Trophoblast cell (in vitro differentiated cells and primary cell): ENCODE measurements at regions not wholly inside any gene's neighbourhood (a gene's known extent, or its start where the extent isn't known, plus 50 kb on each side); places are given as distances from the start of the nearest gene placed in this dataset.
A peak's percentile ranks its signal among the peaks of the same experiment; 100 is the strongest.
"Not testable (repeated sequence)": the region's sequence is repeated elsewhere in the genome, so short reads cannot be mapped to it uniquely, and the experiment has no call there.

Experiments
- DNase-seq, 2 donors: peaks; one replicate each; pipeline ENCODE4 v3.0.0-alpha.2; 2016
- H2AFZ ChIP-seq: 2 replicates; pipeline ENCODE4 v1.6.1; 2013; ENCODE audit warnings: low read length, moderate library complexity, mild to moderate bottlenecking; ENCODE audit not compliant: insufficient read depth, poor library complexity
- H2AK5ac ChIP-seq: 2 replicates; pipeline ENCODE4 v1.6.1; 2013; ENCODE audit warnings: mild to moderate bottlenecking, low read length
- H2BK120ac ChIP-seq: 2 replicates; pipeline ENCODE4 v1.6.1; 2013; ENCODE audit warnings: low read length, mild to moderate bottlenecking, moderate library complexity; ENCODE audit not compliant: insufficient read depth, poor library complexity
- H2BK12ac ChIP-seq: 2 replicates; pipeline ENCODE4 v1.6.1; 2013; ENCODE audit warnings: mild to moderate bottlenecking, low read length, moderate library complexity
- H2BK5ac ChIP-seq: 2 replicates; pipeline ENCODE4 v1.6.1; 2013; ENCODE audit warnings: low read length, low read depth, moderate library complexity, mild to moderate bottlenecking; ENCODE audit not compliant: poor library complexity
- H3K14ac ChIP-seq: 2 replicates; pipeline ENCODE4 v1.6.1; 2013; ENCODE audit warnings: mild to moderate bottlenecking, low read length
- H3K18ac ChIP-seq: 2 replicates; pipeline ENCODE4 v1.6.1; 2013; ENCODE audit warnings: mild to moderate bottlenecking, low read length
- H3K23ac ChIP-seq: 2 replicates; pipeline ENCODE4 v1.6.1; 2013; ENCODE audit warnings: low read length
- H3K27ac ChIP-seq: 2 replicates; pipeline ENCODE4 v1.5.1; 2013; ENCODE audit warnings: low read depth, mild to moderate bottlenecking, inconsistent platforms, low read length, moderate library complexity
- H3K27me3 ChIP-seq: 2 replicates; pipeline ENCODE4 v1.6.1; 2013; ENCODE audit warnings: inconsistent platforms, mild to moderate bottlenecking, low read length, moderate library complexity; ENCODE audit not compliant: insufficient read depth
- H3K36me3 ChIP-seq, 2 experiments: 1 replicate in 1 of 2; 2 replicates in 1 of 2; pipeline ENCODE4 v1.6.1; 2013; ENCODE audit warnings: low read length in 2 of 2, mild to moderate bottlenecking in 2 of 2, moderate library complexity in 1 of 2; ENCODE audit not compliant: insufficient read depth in 2 of 2, control insufficient read depth in 1 of 2
- H3K4ac ChIP-seq: 2 replicates; pipeline ENCODE4 v1.6.1; 2013; ENCODE audit warnings: low read depth, mild to moderate bottlenecking, low read length, moderate library complexity
- H3K4me1 ChIP-seq, 2 experiments: 1 replicate in 1 of 2; 2 replicates in 1 of 2; pipeline ENCODE4 v1.6.1; 2013; ENCODE audit warnings: low read length in 2 of 2, mild to moderate bottlenecking in 2 of 2, moderate library complexity in 1 of 2; ENCODE audit not compliant: insufficient read depth in 2 of 2, control insufficient read depth in 1 of 2
- H3K4me2 ChIP-seq: 2 replicates; pipeline ENCODE4 v1.6.1; 2013; ENCODE audit warnings: inconsistent platforms, mild to moderate bottlenecking, low read length, moderate library complexity
- H3K4me3 ChIP-seq: 2 replicates; pipeline ENCODE4 v1.5.1; 2013; ENCODE audit warnings: mild to moderate bottlenecking, low read depth, low read length, inconsistent platforms
- H3K79me1 ChIP-seq: one replicate; pipeline ENCODE4 v1.6.1; 2013; ENCODE audit warnings: low read length
- H3K79me2 ChIP-seq: 2 replicates; pipeline ENCODE4 v1.6.1; 2013; ENCODE audit warnings: low read length, mild to moderate bottlenecking; ENCODE audit not compliant: control insufficient read depth, insufficient read depth, poor library complexity
- H3K9ac ChIP-seq: 2 replicates; pipeline ENCODE4 v1.6.1; 2013; ENCODE audit warnings: mild to moderate bottlenecking, low read length
- H3K9me3 ChIP-seq: 2 replicates; pipeline ENCODE4 v1.6.1; 2013; ENCODE audit warnings: low read depth, mild to moderate bottlenecking, control low read depth, inconsistent platforms, low read length; ENCODE audit not compliant: insufficient read depth
- H4K12ac ChIP-seq: 2 replicates; pipeline ENCODE4 v1.6.1; 2013; ENCODE audit warnings: low read depth, mild to moderate bottlenecking, low read length, moderate library complexity
- H4K8ac ChIP-seq: 2 replicates; pipeline ENCODE4 v1.6.1; 2013; ENCODE audit warnings: low read depth, mild to moderate bottlenecking, low read length, moderate library complexity
- H4K91ac ChIP-seq: one replicate; pipeline ENCODE4 v1.6.1; 2013; ENCODE audit warnings: low read depth, mild to moderate bottlenecking, low read length, moderate library complexity
- WGBS: extraction: QIAGEN DNeasy Blood & Tissue Kit; methylation state at CpG from one replicate; pipeline ENCODE4 v1.1.7; 2013; ENCODE audit warnings: missing lambda C conversion rate; ENCODE audit not compliant: insufficient read length, insufficient coverage; ENCODE audit errors: extremely low coverage; 5-methylcytosine and 5-hydroxymethylcytosine counted together

GRCh38 chr7:84735677-84736076 is 451.2 kb downstream of the SEMA3D start:
- H2AK5ac ChIP-seq: no peak overlapping the region
- no peaks in the 10 kb centered on the region for H3K79me2 ChIP-seq
- H3K4me1 ChIP-seq: no peaks in the 10 kb centered on the region
- no peak overlapping the region for H2BK5ac ChIP-seq
- DNase-seq: no peak
- H3K9ac ChIP-seq: no peak overlapping the region
- no peaks in the 10 kb centered on the region for H3K79me1 ChIP-seq
- no peak overlapping the region for H4K91ac ChIP-seq
- H4K12ac ChIP-seq: no peak overlapping the region
- no peak overlapping the region for H3K4me3 ChIP-seq
- WGBS: no CpG with 5 or more reads among the region's 1 CpG
- no peak overlapping the region for H3K4ac ChIP-seq
- H3K23ac ChIP-seq: no peak overlapping the region
- no peaks in the 10 kb centered on the region for H3K36me3 ChIP-seq
- no peak overlapping the region for H2BK120ac ChIP-seq
- no peaks in the 10 kb centered on the region for H3K9me3 ChIP-seq
- H4K8ac ChIP-seq: no peak overlapping the region
- H3K14ac ChIP-seq: no peak overlapping the region
- no peak overlapping the region for H2BK12ac ChIP-seq
- H3K18ac ChIP-seq: no peak overlapping the region
- H3K27ac ChIP-seq: no peak overlapping the region
- no peak overlapping the region for H2AFZ ChIP-seq
- no peaks in the 10 kb centered on the region for H3K27me3 ChIP-seq
- no peak overlapping the region for H3K4me2 ChIP-seq

GRCh38 chr7:84735011-84735410 is 451.8 kb downstream of the SEMA3D start:
- Histone ChIP-seq H3K4me2 (no peak overlapping the region), H4K8ac (no peak overlapping the region), H3K27me3 (no peaks in the 10 kb centered on the region), H3K27ac (no peak overlapping the region), H3K4ac (no peak overlapping the region), H3K36me3 (no peaks in the 10 kb centered on the region), H3K14ac (no peak overlapping the region), H2BK5ac (no peak overlapping the region), H3K79me2 (no peaks in the 10 kb centered on the region), H2AFZ (no peak overlapping the region), H2BK12ac (no peak overlapping the region), H3K4me3 (no peak overlapping the region), H3K23ac (no peak overlapping the region), H3K4me1 (no peaks in the 10 kb centered on the region), H3K79me1 (no peaks in the 10 kb centered on the region), H3K18ac (no peak overlapping the region), H3K9ac (no peak overlapping the region), H2BK120ac (no peak overlapping the region), H3K9me3 (no peaks in the 10 kb centered on the region), H4K91ac (no peak overlapping the region), H4K12ac (no peak overlapping the region), H2AK5ac (no peak overlapping the region)
- no peak for DNase-seq
- WGBS: no CpG with 5 or more reads among the region's 3 CpGs

- H3K27ac ChIP-seq, H3K79me1 ChIP-seq, H3K4me1 ChIP-seq, H3K4me3 ChIP-seq, H3K18ac ChIP-seq, H4K12ac ChIP-seq, H3K27me3 ChIP-seq, H2BK12ac ChIP-seq, H2BK120ac ChIP-seq, H2AFZ ChIP-seq, H3K4ac ChIP-seq, H3K23ac ChIP-seq, H2BK5ac ChIP-seq, H3K9ac ChIP-seq, H3K9me3 ChIP-seq, H2AK5ac ChIP-seq, H4K91ac ChIP-seq, H4K8ac ChIP-seq, H3K79me2 ChIP-seq, H3K14ac ChIP-seq, H3K4me2 ChIP-seq, H3K36me3 ChIP-seq: not testable (repeated sequence)
- peak in 1 of 2 donors; percentile 56 for DNase-seq
- WGBS: no CpG with 5 or more reads among the region's 2 CpGs
Measured at GRCh38 chr7:84733976-84734375, 452.9 kb downstream of the SEMA3D start.

GRCh38 chr7:84730864-84731263 is 456.0 kb downstream of the SEMA3D start:
- H2AK5ac ChIP-seq, H2BK120ac ChIP-seq, H3K4ac ChIP-seq, H3K4me3 ChIP-seq, H3K4me2 ChIP-seq, H3K9ac ChIP-seq, H4K91ac ChIP-seq, H4K12ac ChIP-seq, H3K9me3 ChIP-seq, DNase-seq, H2AFZ ChIP-seq, H3K14ac ChIP-seq, H3K18ac ChIP-seq, H3K23ac ChIP-seq, H3K27me3 ChIP-seq, H2BK5ac ChIP-seq, H4K8ac ChIP-seq, H3K79me2 ChIP-seq, H3K4me1 ChIP-seq, H3K79me1 ChIP-seq, H3K36me3 ChIP-seq, H2BK12ac ChIP-seq, H3K27ac ChIP-seq: not testable (repeated sequence)
- WGBS: no CpG with 5 or more reads among the region's 4 CpGs
